OCI-LY7 (cell line): ENCODE measurements at regions not wholly inside any gene's neighbourhood (a gene's known extent, or its start where the extent isn't known, plus 50 kb on each side); places are given as distances from the start of the nearest gene placed in this dataset.

Source experiments
- BruUV-seq: library from RNA; stranded (reverse); fragments of 400-500 nt; replicated peaks from 2 replicates; lab custom pipeline; 2021; lab: Mats Ljungman, UMichigan
- CTCF ChIA-PET: fragments of 300-600 bp; sonication (Branson Sonifier 250); formaldehyde crosslinking; loops from one replicate; lab custom pipeline; 2022; ENCODE audit warnings: antibody characterized with exemption; ENCODE audit not compliant: unreplicated experiment; lab: Charles Lee
- POLR2A ChIA-PET: fragments of 300-600 bp; sonication (Branson Sonifier 250); formaldehyde crosslinking; loops from one replicate; lab custom pipeline; 2022; ENCODE audit warnings: antibody characterized with exemption; lab: Charles Lee
- DNase-seq: peaks from one replicate; pipeline ENCODE4 v3.0.0-alpha.2; 2015; ENCODE audit warnings: low spot score
- H2AFZ ChIP-seq: fragments of 200-600 bp; sonication (generic), shearing (Covaris generic); 2 replicates; pipeline ENCODE4 v1.6.1; 2014; ENCODE audit warnings: mild to moderate bottlenecking, antibody characterized with exemption, low read length, moderate library complexity
- H3K27ac ChIP-seq: fragments of 200-600 bp; sonication (generic); 2 replicates; pipeline ENCODE4 v1.5.1; 2014; ENCODE audit warnings: mixed run types, low read depth, mild to moderate bottlenecking, moderate library complexity, low read length, inconsistent platforms; ENCODE audit not compliant: poor library complexity, severe bottlenecking
- H3K36me3 ChIP-seq: fragments of 200-600 bp; sonication (generic); 2 replicates; pipeline ENCODE4 v1.6.1; 2014; ENCODE audit warnings: mild to moderate bottlenecking, antibody characterized with exemption, low read length, moderate library complexity, mixed read lengths; ENCODE audit not compliant: insufficient read depth
- H3K4me1 ChIP-seq: fragments of 200-600 bp; sonication (generic); 2 replicates; pipeline ENCODE4 v1.5.1; 2014; ENCODE audit warnings: mild to moderate bottlenecking, low read length; ENCODE audit not compliant: insufficient read depth, poor library complexity, severe bottlenecking
- H3K4me2 ChIP-seq: fragments of 200-600 bp; sonication (generic); 2 replicates; pipeline ENCODE4 v1.6.1; 2014; ENCODE audit warnings: mild to moderate bottlenecking, low read length
- H3K4me3 ChIP-seq: fragments of 200-600 bp; sonication (generic); 2 replicates; pipeline ENCODE4 v1.5.1; 2014; ENCODE audit warnings: mild to moderate bottlenecking, low read depth, low read length; ENCODE audit not compliant: poor library complexity, severe bottlenecking
- H3K79me2 ChIP-seq: fragments of 200-600 bp; sonication (generic); 2 replicates; pipeline ENCODE4 v1.6.1; 2016; ENCODE audit warnings: low read depth, mild to moderate bottlenecking, low read length, moderate library complexity, mixed read lengths; ENCODE audit not compliant: insufficient read depth
- H3K9me2 ChIP-seq: fragments of 200-600 bp; sonication (generic); 2 replicates; pipeline ENCODE4 v1.6.1; 2016; ENCODE audit warnings: mild to moderate bottlenecking, low read length, mixed read lengths; ENCODE audit not compliant: insufficient read depth
- H3K9me3 ChIP-seq: fragments of 200-600 bp; sonication (generic); 2 replicates; pipeline ENCODE4 v1.6.1; 2014; ENCODE audit warnings: mild to moderate bottlenecking, mixed run types, low read length, mixed read lengths
- H4K20me1 ChIP-seq: fragments of 200-600 bp; sonication (generic); 2 replicates; pipeline ENCODE4 v1.6.1; 2014; ENCODE audit warnings: mild to moderate bottlenecking, antibody characterized with exemption, low read length, moderate library complexity, mixed read lengths; ENCODE audit not compliant: insufficient read depth
- EZH2phosphoT487 ChIP-seq: fragments of 200-600 bp; sonication (generic); IDR thresholded peaks from 2 replicates; pipeline ENCODE4 v1.6.1; 2018; ENCODE audit warnings: low read depth, borderline replicate concordance, mild to moderate bottlenecking, mixed run types, antibody characterized with exemption, low read length, moderate library complexity, mixed read lengths
- intact Hi-C: fragments of 100-400 bp; cut with micrococcal nuclease; formaldehyde crosslinking; loops from one replicate; pipeline ENCODE4 v1.10.0; 2022; ENCODE audit not compliant: unreplicated experiment
- TF ChIP-seq, protein P1 (sequence below): fragments of 200-600 bp; sonication (generic); conservative IDR thresholded peaks from 2 replicates; pipeline ENCODE4 v1.5.1; 2014; ENCODE audit warnings: mild to moderate bottlenecking, antibody characterized with exemption, low read length, moderate library complexity, mixed read lengths

DNA sequence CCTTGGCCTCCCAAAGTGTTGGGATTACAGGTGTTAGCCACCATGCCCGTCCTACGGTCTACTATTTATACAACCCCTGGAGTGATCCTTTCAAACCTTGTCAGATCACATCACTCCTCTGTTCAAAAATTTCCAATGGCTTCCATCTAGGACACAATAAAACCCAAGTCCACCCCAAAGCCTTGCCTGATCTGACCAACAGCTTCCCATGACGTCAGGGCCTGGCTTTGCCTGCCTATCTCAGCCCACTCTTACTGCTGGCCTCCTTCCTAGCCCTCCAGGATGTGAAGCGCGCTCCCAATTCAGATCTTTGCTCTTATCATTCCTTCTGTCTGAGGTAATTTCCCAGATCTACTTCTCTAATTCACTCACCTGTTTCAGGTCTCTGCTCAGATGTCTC, 128.4 kb downstream of the LINC00237 start:
- no TSS peak for BruUV-seq
- POLR2A ChIA-PET: no interaction called here
- Histone ChIP-seq H3K9me2 (no peaks in the 10 kb centered on the region), H3K27ac (no peak overlapping the region), H2AFZ (no peak overlapping the region), H3K4me3 (no peak overlapping the region), H3K4me1 (no peaks in the 10 kb centered on the region), H3K9me3 (no peaks in the 10 kb centered on the region), H4K20me1 (no peaks in the 10 kb centered on the region), H3K79me2 (no peaks in the 10 kb centered on the region), H3K36me3 (no peaks in the 10 kb centered on the region), H3K4me2 (no peak overlapping the region)
- no peak for DNase-seq
- intact Hi-C loops: no loop called here
- CTCF ChIA-PET: no interaction called here
- TF ChIP-seq, protein P1, sequence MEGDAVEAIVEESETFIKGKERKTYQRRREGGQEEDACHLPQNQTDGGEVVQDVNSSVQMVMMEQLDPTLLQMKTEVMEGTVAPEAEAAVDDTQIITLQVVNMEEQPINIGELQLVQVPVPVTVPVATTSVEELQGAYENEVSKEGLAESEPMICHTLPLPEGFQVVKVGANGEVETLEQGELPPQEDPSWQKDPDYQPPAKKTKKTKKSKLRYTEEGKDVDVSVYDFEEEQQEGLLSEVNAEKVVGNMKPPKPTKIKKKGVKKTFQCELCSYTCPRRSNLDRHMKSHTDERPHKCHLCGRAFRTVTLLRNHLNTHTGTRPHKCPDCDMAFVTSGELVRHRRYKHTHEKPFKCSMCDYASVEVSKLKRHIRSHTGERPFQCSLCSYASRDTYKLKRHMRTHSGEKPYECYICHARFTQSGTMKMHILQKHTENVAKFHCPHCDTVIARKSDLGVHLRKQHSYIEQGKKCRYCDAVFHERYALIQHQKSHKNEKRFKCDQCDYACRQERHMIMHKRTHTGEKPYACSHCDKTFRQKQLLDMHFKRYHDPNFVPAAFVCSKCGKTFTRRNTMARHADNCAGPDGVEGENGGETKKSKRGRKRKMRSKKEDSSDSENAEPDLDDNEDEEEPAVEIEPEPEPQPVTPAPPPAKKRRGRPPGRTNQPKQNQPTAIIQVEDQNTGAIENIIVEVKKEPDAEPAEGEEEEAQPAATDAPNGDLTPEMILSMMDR: no peak
- TF ChIP-seq EZH2phosphoT487: no peak

DNA sequence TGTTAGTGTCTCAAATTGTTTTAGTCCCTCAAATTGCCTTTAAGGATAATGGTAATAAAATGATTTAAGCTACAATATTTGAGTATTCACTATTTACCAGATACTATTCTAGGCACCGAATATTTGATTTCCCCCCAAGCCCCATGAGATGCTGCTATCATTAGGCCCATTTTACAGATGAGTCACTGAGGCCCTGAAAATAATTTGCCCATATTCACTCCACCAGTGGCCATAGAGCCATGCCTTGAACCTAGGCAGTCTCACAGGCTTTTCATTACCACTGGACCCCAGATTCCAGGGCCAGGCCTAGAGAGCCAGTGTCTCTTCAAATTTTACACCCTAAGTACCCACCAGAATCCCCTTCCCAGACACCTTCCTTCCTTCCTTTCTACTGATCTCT, 133.7 kb downstream of the LINC00237 start:
- ChIA-PET CTCF (no interaction called here), POLR2A (interaction anchor here (0.6 kb wide), 1 partner anchor 1184 kb away, joined by 3 read pairs; no protein-coding TSS in a partner anchor)
- intact Hi-C loops: no loop called here
- no peaks in the 10 kb centered on the region for H3K4me1 ChIP-seq
- no peaks in the 10 kb centered on the region for H4K20me1 ChIP-seq
- H3K79me2 ChIP-seq: no peaks in the 10 kb centered on the region
- H3K27ac ChIP-seq: no peak overlapping the region
- TF ChIP-seq, protein P1: no peak
- TF ChIP-seq EZH2phosphoT487: no peak
- no peaks in the 10 kb centered on the region for H3K9me2 ChIP-seq
- H2AFZ ChIP-seq: no peak overlapping the region
- no peak overlapping the region for H3K4me2 ChIP-seq
- no peaks in the 10 kb centered on the region for H3K9me3 ChIP-seq
- no TSS peak for BruUV-seq
- no peak overlapping the region for H3K4me3 ChIP-seq
- DNase-seq: no peak
- H3K36me3 ChIP-seq: no peaks in the 10 kb centered on the region

DNA sequence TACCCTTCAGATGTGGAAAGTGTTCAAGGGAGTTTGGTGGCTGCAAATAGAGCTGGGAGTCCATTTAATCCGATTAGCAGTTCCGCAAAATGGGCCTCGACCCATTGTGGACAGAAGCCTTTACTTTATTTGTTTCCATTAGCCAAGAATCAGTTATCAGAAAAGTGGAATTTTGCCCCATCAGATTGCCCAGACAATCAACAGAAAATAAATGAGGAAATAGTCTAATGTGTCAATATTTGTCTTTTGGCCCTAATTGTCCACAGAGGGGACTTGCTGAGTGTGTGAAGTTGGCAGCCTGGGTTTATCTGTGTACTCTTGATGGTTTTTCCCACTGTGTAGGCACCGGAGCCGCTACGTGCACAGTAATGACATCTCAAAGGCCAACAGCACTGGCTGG, 134.3 kb downstream of the LINC00237 start:
- H4K20me1 ChIP-seq: no peaks in the 10 kb centered on the region
- H3K9me2 ChIP-seq: no peaks in the 10 kb centered on the region
- H3K4me1 ChIP-seq: no peaks in the 10 kb centered on the region
- TF ChIP-seq EZH2phosphoT487: no peak
- TF ChIP-seq, protein P1: no peak
- POLR2A ChIA-PET: no interaction called here
- BruUV-seq: no TSS peak
- H3K79me2 ChIP-seq: no peaks in the 10 kb centered on the region
- CTCF ChIA-PET: no interaction called here
- no peaks in the 10 kb centered on the region for H3K9me3 ChIP-seq
- H3K36me3 ChIP-seq: no peaks in the 10 kb centered on the region
- H3K4me3 ChIP-seq: no peak overlapping the region
- no peak for DNase-seq
- H3K4me2 ChIP-seq: no peak overlapping the region
- no peak overlapping the region for H2AFZ ChIP-seq
- H3K27ac ChIP-seq: no peak overlapping the region
- intact Hi-C loops: no loop called here
